ENCODE measurements at regions not wholly inside any gene's neighbourhood (a gene's known extent, or its start where the extent isn't known, plus 50 kb on each side); places are given as distances from the start of the nearest gene placed in this dataset.

DNA sequence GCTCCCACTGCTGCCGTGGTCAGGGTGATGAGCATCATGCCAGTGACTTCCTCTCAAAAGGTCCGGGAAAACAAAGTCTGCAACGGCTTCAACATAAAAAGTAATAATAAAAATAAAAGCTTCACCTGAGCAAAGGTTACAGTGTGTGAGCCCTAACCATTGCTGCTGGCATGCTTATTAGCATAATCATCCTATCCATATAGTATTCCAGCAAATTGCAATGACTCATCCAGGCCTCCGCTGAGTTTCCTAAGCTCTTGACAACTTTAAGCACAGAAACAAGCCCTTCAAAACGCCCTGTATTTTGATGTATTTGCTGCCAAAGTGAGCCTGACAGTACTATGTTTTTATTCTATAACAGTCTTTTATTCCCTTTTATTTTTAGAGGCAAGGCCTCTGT, 100.5 kb downstream of the AASDH start:
- DNase-seq = no peak

DNA sequence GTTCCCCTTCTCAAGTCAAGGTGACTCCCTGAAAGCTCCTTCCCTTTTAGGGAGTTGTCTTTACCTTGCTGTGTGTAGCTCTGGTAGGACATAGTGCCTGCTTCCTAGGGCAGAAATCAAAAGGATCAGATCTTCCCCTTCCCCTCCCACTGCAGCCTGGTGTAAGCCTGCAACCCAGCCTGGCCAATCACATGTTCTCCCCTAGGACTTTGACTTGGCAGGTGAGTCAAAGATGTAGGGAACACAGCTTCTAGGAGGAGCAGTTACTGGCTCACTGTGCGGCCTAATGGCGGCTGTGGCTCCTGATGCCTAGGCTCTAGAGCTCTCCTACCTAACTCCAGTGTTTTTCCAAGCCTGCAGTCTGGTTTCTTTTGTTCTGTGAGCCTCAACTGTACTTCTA, 103.9 kb downstream of the AASDH start:
- DNase-seq = no peak

DNA sequence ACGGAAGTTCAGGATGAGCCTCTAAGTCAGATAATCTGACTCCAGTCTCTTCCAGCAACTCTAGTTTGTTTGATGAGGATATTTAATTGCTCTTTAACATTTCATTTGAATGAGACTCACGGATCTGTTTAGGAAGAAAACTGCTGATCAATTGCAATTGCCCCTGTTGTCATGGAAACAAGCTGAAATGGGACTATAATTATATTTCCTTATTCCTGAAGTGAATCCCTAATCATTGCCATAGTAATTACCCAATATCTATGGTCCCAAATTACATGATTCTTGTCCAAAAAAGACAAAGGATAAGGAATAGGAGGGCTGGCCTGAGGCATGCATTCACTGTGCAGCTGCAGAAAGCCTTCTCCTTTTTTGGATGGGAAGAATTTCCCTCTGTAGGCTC, 105.3 kb downstream of the AASDH start:
- no peak for DNase-seq

DNA sequence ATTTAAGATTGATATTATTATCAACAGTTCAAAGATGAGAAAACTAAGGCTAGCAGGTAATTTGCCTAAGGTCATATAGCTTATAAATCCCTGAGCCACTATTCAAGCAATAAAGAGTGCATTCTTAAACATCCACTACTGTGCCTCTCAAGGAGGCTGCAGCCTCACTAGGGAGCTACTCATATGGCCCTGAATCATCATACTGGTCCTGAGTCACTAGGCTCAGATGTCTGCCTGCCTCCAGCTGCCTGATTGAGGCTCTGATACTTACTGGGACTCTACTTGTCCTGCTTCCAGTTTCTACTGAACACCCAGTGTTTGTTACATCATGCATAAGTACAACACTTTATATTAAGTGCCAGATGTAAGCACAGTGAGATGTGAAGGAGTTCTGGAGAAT, 110.7 kb downstream of the AASDH start:
- peak; percentile 29 for DNase-seq

DNA sequence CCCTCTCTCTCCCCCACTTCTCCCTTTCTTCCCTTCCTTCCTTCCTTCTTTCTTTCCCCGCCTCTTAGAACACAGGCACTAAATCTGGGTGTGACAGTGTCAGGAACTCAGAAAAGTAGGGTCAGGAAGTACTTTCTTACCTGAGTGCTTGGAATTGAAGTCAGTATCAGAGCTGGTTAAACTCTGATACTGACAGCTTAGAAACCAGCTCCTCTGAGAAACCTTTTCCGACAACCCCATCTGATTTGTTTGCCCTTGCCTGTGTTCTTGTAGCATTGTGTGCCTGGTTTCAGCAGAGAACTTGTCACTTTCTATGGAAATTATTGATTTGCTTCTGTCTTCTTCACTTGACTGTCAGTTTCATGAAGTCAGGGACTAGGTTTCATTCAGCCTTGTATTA, 113.9 kb downstream of the AASDH start:
- no peak for DNase-seq

DNA sequence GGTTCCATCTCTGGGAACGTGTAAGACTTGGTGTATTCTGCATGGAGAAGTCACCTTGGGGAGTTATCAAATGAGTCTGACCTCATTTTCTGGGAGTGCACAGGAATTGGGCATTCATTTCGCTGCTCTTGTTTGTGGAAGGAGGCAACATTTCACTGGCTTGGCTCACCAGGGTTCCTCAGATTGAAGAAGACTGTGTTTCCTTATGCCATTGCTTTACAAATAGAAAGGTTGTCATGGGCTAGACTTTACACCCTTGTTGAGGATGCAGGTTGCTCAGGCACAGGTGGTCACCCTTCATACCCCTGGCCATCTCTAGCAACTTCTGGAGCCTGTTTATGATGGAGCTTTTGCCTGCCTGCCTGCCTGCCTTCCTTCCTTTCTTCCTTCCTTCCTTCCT, 114.4 kb downstream of the AASDH start:
- DNase-seq = no peak

DNA sequence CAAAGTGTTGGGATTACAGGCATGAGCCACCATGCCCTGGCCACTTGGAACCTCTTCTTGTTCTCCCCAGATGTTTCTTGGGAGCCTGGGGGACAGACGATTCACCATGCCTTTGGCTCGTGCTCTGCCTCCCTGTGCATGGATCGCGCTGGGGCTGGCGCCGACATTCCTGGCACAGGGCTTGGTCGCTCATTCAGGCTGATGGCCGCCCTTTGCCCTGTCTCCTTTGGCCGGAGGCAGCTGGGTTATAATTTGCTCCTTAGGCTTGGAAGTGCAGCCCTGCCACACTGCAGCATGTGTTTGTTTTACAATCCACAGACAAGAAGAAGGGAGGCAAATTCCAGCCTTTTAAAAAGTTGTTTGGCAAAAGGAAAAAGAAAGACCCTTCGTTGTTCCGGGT, 115.3 kb downstream of the AASDH start:
- no peak for DNase-seq

DNA sequence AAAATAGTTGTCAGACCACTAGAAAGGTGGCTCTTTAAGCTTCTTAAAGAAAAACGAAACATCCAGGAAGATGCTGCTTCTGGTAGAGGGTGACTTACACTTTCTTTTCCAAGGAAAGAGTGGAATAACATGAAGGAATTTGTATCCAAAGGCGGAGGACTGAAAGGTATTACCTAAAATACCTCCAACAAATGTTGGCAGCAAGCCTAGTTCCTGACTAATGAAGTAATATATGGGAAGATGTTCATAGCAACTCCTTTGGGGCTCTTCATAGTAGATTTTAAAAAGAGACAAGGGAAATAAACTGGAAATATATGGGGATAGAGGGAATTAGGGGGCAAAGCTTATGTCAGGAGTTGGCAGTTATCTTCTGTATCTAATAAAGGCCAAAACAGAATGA, 116.2 kb downstream of the AASDH start:
- no peak for DNase-seq

DNA sequence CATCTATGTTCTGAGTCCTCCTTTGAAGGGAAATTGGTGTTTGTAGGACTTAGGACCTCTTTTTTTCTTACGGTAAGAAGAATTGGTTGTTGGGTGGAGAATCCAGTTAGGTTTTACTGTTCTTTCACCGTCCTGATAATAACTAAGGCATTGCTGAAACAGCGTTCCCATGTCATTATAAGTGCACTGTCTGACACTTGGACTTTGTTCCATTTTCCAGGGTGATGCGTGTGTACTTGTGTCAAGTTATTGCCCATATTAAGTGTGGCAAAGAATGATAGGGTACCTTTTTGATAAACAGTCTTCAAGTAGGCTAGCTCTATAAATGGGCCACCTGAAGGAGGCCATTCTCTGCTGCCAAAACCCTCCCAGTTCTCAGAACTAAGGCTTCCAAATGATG, 119.7 kb downstream of the AASDH start:
- DNase-seq = no peak

DNA sequence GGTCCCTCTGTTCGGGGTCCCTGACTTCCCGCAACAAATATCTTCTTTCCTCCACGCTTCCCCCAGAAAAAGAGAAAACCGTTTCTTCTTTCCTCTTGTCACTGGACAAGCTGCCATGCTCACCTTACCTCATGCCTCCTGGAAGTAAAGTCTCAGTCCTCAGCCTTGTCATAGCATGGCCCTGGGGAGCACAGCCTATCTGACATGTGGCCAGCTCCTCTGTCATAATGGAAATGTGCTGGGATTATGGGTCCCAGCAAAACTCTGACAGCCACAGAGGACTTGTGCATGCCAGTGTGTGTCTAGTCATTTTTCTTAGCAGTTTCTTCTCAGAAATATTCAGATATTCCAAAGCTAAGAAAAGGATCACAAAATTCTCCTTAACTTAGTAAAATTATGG, 122.4 kb downstream of the AASDH start:
- no peak for DNase-seq

DNA sequence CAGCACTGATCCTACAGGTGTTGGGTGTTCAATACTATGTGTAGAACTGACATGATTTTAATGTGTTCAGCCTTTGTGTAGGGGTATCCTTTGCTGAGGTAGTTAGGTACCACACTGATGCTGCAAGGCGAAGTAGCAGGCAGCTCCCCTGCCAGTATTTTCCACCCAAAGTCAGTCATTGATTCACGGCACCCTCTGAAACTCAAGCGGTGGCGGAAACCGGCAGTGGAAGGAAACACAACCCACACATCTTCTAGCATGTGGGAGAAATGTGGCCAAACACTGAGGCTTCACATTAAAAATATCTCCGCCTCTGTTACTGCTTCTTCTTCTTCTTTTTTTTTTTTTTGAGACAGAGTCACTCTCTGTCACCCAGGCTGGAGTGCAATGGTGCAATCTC, 126.3 kb downstream of the AASDH start:
- DNase-seq = peak; percentile 74

DNA sequence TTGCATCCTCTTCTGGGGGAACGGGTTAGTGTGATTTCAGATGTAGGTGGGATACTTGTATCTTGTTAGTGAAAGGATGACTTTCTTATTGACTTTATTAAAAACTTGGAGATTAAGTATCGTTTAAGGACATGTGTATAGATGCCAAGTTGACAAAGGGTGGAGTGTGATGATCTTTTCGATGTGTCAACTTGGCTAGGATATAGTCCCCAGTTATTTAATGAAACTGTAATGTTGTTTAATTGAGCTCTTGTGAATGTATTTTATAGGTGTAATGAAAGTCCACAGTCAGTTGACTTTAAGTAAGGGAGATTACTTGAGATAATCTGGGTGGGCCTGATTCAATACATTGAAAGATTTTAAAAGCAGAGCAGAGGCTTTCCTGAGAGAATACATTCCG, 127.0 kb downstream of the AASDH start:
- no peak for DNase-seq

DNA sequence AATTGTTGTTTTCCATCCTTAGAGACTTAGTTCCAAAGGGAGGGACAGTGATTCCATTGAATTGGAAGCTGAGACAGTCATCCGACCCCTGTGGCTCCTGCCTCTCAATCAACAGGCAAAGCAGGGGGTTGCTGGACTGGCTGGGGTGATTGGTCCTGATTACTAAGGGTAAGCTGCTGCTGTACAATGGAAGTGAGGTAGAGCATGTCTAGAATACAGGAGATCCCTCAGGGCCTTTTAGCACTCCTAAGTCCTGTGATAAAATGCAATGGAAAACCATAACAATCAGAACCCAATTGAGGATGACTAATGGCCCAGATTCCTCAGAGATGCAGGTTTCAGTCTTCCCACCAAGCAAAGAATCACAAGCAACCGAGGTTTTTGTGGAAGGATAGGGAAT, 127.6 kb downstream of the AASDH start:
- no peak for DNase-seq

DNA sequence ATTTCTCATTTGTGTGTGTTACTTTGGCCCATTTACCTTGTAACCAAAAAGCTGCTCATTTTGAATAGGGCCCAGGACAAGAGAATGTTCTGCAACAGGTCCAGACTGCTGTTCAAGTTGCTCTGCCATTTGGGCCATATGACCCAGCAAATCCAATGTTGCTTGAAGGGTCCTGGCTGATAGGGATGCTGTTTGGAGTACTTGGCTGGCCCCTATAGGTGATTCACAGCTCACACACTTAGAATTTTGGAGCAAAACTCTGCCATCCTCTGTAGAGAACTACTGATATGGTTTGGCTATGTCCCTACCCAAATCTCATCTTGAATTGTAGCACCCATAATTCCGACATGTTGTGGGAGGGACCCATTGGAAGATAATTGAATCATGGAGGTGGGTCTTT, 131.5 kb downstream of the AASDH start:
- no peak for DNase-seq

DNA sequence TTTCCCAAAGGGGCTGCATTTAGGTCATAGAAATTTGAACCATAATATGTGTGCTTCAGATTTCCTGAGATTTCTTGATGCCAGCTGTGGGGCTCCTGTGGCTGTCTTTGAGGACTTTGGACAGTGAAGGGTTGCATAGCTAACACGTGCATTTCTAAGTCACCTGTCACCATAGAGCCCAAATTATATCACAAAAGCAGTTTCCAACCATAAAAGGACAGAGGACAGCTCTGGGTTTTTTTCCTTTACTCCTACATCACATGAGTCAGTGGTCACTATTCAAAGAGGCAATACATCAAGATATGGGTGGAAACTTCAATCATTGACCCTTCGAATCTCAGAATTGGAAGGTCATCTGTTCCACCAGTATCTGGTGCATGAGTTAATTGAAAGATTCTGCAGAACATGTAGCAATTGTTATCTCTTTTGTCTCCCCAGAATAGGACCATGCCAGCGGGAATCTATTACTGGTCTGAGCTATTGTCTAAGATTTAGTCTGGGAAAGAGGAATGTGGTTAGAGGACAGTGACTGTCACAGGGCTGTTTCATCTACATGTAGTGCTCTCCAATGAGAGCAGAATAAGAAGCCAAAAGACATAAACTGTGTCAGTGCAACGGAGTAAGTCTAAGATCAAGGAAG, 133.5 kb downstream of the AASDH start:
- DNase-seq = no peak

DNA sequence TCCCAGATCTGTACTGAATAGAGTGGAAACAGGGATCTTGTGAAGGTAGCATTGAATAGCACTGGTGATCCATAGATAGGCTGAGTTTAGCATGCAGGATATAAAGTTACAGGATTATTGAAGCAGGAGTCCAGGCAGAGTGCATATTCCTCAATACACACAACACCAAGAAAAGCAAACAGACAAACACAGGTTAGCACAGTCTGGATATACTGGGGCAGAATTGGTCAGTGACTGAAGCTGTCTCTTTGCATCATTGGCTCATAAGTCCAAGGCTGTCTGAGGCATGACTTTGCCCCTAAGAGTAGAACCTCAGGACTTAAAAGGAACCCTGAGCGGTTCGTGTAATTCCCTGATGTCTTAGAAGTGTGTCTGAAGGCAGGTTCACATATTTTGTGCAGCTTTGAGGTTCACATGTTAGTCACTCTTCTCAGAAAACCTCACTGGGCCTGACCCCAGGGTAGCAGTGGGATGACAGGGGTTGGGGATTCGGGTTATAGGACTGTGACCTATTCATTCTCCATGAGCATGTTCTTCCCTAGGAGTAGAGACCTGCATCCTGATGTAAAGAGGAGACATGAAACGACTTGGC, 134.6 kb downstream of the AASDH start:
- DNase-seq = no peak

DNA sequence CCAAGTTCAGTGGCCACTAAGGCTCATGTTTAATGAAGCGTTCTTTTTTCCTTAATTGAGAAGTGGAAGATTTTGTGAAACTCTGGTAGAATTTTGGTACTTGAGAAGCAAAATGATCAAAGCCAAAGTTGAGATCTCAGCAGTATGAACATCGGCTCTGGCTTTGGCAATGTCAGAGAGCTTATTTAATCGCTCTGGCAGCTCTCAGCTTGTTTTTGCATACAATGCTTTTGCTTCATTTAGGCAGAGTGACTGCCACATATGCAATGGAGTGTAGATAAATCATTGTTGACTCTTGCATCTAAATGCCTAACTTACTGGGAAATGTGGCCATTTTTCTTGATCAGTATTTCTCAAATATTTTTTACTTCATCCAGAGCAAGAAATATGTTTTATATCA, 135.7 kb downstream of the AASDH start:
- no peak for DNase-seq

DNA sequence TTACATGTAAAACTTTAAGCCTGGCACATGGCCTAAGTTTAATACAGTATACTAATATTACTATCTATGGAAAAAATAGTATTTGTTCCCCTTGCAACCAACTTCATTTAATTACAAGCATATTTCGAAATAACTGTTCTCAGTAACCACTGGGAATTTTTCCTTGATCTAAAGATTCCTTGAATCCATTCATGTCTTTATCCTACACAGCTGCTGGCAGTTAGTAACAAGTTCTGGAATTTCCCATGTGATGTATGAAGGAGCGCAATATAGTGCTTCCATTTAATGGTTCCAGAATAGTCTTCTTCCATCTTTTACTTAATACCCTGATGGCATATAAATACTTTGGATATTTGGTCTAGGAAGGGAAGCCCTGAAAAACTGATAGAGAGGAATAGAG, 136.5 kb downstream of the AASDH start:
- DNase-seq = no peak

DNA sequence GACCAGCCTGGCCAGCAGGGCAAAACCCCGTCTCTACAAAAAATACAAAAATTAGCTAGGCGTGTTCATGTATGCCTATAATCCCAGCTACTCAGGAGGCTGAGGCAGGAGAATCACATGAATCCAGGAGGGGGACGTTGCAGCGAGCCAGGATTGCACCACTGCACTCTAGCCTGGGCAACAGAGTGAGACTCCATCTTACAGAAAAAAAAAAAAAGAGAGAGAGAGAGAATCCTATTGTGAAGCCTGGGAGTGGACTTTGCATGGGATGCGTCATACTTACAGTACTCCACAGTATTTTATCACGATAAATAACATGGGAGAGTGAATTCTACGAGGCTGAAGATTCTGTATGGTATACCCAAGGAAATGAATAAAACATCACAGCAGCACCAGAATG, 139.6 kb downstream of the AASDH start:
- no peak for DNase-seq

DNA sequence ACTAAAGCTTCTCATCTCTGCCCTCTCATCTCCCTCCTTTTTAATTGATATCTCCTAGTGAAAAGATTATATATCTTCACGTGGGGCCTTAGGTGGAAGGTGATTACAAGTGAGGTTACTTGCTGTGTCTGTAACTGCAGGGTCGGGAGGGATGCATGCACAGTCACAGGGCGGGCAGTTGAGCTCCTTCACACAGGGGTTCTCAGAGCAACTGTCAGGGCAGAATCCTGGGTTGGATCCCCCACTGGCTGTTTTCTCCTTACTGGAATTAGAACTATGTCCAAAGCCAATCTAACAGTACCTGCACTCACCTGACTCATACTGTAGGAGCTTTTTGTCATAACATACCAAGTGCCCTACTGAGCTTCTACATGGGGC, 141.1 kb downstream of the AASDH start:
- no peak for DNase-seq

DNA sequence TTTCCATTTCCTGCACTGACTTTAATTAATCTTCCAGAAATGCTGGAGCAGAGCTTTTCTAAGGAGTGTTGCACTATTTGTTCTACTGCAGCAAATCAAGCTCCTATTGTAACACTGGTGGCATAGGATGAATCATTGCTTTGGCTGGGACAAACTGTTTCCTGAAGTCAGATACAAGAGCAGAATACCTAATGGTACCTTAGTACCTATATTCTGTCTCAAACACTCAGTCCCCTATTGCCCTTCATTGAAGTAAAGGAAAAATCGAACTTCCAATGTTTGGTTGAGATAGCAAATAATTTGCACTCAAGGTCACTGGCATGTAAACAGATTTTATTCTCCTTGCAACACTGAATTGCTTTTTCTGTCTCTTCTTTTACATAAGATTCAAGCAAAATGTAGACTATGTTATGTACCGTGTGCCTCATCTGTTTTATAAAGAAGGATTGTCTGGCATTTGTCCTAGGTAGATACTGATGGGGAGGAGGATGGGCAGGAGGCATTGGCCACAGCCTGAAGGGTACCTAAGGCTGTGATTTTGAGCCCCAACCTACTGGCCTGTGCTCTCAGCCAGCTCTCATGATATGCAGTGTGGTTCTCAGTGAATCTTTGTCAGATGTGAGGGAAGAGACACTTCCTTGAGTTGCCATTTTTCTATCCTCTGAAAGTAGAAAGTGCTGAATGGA, 141.6 kb downstream of the AASDH start:
- no peak for DNase-seq

DNA sequence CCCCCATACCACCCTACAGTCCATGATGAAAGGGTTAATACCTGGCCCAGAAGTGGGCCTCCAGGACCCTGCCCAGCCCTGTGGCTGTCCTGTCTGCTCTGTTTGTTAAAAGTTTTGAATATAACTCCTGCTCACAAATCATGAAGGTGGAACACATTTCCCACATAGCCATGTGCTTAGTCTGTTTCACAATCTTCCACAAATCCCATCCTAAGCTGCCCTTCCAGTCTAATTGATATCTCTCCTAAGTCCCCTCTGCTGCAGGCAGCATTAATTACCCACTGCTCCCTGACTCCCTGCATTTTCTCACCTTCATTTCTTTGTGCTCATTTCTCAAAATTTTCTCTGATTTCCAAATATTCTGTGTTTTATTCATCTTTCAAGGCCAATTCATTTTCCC, 142.6 kb downstream of the AASDH start:
- no peak for DNase-seq

DNA sequence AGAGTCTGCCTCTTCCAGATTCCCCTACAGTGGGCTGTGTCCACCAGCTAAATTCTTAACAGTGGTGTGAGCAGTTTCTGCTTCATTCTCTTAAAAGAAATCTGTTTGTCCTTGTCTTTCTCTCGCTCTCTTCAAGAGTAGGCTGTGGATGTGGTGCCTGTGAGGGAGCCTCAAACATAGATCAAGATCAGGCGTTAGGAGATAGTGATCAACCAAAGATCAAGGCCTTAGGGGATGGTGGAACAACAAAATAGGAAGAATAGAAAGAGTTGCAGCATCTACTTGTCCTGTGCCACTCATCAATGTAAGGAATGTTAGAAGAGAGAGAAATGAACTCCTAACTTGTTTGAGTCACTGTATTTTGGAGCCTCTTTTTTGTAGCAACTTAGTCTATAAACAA, 144.2 kb downstream of the AASDH start:
- DNase-seq = no peak

DNA sequence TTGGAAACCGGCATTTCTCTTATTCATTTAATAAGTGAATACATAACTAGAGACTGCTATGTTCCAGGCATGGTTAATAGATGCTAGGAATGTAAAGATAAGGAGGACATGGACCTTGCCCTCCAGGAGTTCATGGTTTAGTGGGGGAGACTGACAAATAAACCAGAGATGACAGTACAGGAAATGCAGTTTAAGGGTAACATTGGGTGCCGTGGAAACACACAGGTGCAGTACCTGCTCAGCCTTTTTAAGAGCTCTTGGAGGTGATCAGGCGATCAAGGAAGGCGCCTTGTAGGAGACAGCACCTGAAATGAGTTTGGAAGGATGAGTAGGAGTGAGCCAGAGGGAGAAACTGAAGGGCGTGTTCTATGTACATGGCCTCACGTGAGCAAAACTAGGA, 145.8 kb downstream of the AASDH start:
- DNase-seq = no peak
